Panc1 (cell line): ENCODE measurements at regions not wholly inside any gene's neighbourhood (a gene's known extent, or its start where the extent isn't known, plus 50 kb on each side); places are given as distances from the start of the nearest gene placed in this dataset.
A peak's percentile ranks its signal among the peaks of the same experiment; 100 is the strongest.

Source experiments
- ATAC-seq: fragments of 200-7000 bp; cut with Tn5 transposase; 2 replicates; pipeline ENCODE4 v1.9.1; 2020; ENCODE audit warnings: mild to moderate bottlenecking, moderate library complexity
- BruUV-seq: library from RNA; stranded (reverse); fragments of 400-500 nt; replicated peaks from 2 replicates; lab custom pipeline; 2021; lab: Mats Ljungman, UMichigan
- CTCF ChIA-PET: fragments of 300-600 bp; sonication (Branson Sonifier 250); formaldehyde crosslinking; loops from one replicate; lab custom pipeline; 2022; ENCODE audit warnings: antibody characterized with exemption; lab: Charles Lee
- POLR2A ChIA-PET: fragments of 300-600 bp; sonication (Branson Sonifier 250); formaldehyde crosslinking; loops from one replicate; lab custom pipeline; 2022; ENCODE audit warnings: antibody characterized with exemption; lab: Charles Lee
- DNase-seq: peaks from one replicate; pipeline ENCODE4 v3.0.0-alpha.2; 2010; ENCODE audit warnings: low read depth, low spot score
- H3K27ac ChIP-seq: 2 replicates; pipeline ENCODE4 v1.5.1; 2011; ENCODE audit warnings: mild to moderate bottlenecking, low read length, inconsistent platforms
- H3K27me3 ChIP-seq: fragments of 200-500 bp; sonication (Bioruptor generic); 2 replicates; pipeline ENCODE4 v1.6.0; 2014; ENCODE audit warnings: low read length, inconsistent platforms; ENCODE audit not compliant: control insufficient read depth, insufficient read depth
- H3K36me3 ChIP-seq: fragments of 200-500 bp; sonication (Bioruptor generic); 2 replicates; pipeline ENCODE4 v1.5.1; 2014; ENCODE audit warnings: inconsistent platforms, mild to moderate bottlenecking, low read length, moderate library complexity; ENCODE audit not compliant: control insufficient read depth, insufficient read depth
- H3K4me1 ChIP-seq: 2 replicates; pipeline ENCODE4 v1.5.1; 2011; ENCODE audit warnings: inconsistent platforms, mild to moderate bottlenecking, low read length, moderate library complexity; ENCODE audit not compliant: control insufficient read depth, insufficient read depth
- H3K4me3 ChIP-seq, 2 experiments: 2 replicates each; pipeline ENCODE4 v1.5.1; 2011 to 2012; ENCODE audit warnings: low read depth in 2 of 2, low read length in 2 of 2, mild to moderate bottlenecking in 2 of 2, inconsistent platforms in 1 of 2, moderate library complexity in 1 of 2
- H3K9me3 ChIP-seq: fragments of 200-500 bp; sonication (Bioruptor generic); 2 replicates; pipeline ENCODE4 v1.5.1; 2014; ENCODE audit warnings: low read depth, mild to moderate bottlenecking, inconsistent platforms, low read length, moderate library complexity; ENCODE audit not compliant: control insufficient read depth, insufficient read depth
- POLR2AphosphoS5 ChIP-seq: IDR thresholded peaks from 2 replicates; pipeline ENCODE4 v1.6.1; 2012; ENCODE audit warnings: mild to moderate bottlenecking, low read depth, low read length, moderate library complexity
- SIN3A ChIP-seq: IDR thresholded peaks from 2 replicates; pipeline ENCODE4 v1.6.1; 2012; ENCODE audit warnings: low read depth, mild to moderate bottlenecking, low read length, moderate library complexity, borderline replicate concordance; ENCODE audit not compliant: insufficient read depth
- TCF7L2 ChIP-seq: IDR thresholded peaks from 2 replicates; pipeline ENCODE4 v1.6.1; 2011; ENCODE audit warnings: mild to moderate bottlenecking, low read depth, low read length, inconsistent platforms
- in situ Hi-C: cut with HindIII; loops from 2 replicates; pipeline ENCODE4 v1.10.0; 2016; ENCODE audit warnings: low sequenced_read_pairs, low pct_unique_long_range_greater_than_20kb
- intact Hi-C: fragments of 100-400 bp; cut with micrococcal nuclease; formaldehyde crosslinking; loops from one replicate; pipeline ENCODE4 v1.10.0; 2022; ENCODE audit not compliant: unreplicated experiment
- TF ChIP-seq, protein P1 (sequence below), 2 experiments: IDR thresholded peaks; 2 replicates each; pipeline ENCODE4 v1.6.1; 2011 to 2012; ENCODE audit warnings: low read depth in 2 of 2, control low read depth in 1 of 2, low read length in 1 of 2, mild to moderate bottlenecking in 1 of 2, moderate library complexity in 1 of 2; ENCODE audit not compliant: insufficient read depth in 1 of 2
- TF ChIP-seq, protein P2 (sequence below): fragments of 450-650 bp; IDR thresholded peaks from 2 replicates; pipeline ENCODE4 v1.5.1; 2017; ENCODE audit warnings: mild to moderate bottlenecking

DNA sequence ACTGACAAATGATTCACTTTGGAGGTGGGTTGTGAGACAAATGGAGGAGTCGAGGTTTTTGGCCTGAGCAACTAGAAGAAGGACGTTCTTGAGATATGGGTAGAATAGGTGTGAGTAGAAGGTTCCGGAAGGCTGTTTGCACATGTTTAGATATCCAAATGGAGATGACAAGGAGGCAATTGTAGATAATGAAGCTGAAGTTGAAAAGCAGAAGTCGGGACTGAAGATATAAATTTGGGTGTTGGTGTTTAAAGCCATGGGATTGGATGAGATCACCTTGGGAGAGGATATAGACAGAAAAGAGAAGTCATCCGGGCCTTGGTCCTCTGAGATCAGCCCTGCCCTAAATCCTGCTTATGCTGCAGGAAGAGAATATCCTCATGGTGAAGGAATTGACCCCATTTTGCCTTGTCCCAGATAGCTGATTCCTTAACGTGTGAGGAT, 75.5 kb upstream of the CD44 start:
- BruUV-seq, result no TSS peak
- DNase-seq (no peak), ATAC-seq (no peak)
- ChIA-PET POLR2A (no interaction called here), CTCF (interaction anchor here (0.5 kb wide), 1 partner anchor 145 kb away, joined by 6 read pairs; no protein-coding TSS in a partner anchor)
- in situ Hi-C loops (no loop called here), intact Hi-C loops (no loop called here)
- H3K4me1 ChIP-seq, result peaks cover 14% of the 10 kb centered on the region
- no peaks in the 10 kb centered on the region; the same call in 1 of the 2 replicates for H3K9me3 ChIP-seq
- H3K36me3 ChIP-seq, result no peaks in the 10 kb centered on the region
- H3K27me3 ChIP-seq, result no peaks in the 10 kb centered on the region
- TF ChIP-seq, protein P1, sequence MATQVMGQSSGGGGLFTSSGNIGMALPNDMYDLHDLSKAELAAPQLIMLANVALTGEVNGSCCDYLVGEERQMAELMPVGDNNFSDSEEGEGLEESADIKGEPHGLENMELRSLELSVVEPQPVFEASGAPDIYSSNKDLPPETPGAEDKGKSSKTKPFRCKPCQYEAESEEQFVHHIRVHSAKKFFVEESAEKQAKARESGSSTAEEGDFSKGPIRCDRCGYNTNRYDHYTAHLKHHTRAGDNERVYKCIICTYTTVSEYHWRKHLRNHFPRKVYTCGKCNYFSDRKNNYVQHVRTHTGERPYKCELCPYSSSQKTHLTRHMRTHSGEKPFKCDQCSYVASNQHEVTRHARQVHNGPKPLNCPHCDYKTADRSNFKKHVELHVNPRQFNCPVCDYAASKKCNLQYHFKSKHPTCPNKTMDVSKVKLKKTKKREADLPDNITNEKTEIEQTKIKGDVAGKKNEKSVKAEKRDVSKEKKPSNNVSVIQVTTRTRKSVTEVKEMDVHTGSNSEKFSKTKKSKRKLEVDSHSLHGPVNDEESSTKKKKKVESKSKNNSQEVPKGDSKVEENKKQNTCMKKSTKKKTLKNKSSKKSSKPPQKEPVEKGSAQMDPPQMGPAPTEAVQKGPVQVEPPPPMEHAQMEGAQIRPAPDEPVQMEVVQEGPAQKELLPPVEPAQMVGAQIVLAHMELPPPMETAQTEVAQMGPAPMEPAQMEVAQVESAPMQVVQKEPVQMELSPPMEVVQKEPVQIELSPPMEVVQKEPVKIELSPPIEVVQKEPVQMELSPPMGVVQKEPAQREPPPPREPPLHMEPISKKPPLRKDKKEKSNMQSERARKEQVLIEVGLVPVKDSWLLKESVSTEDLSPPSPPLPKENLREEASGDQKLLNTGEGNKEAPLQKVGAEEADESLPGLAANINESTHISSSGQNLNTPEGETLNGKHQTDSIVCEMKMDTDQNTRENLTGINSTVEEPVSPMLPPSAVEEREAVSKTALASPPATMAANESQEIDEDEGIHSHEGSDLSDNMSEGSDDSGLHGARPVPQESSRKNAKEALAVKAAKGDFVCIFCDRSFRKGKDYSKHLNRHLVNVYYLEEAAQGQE (IDR thresholded peaks at IDR 0.05; ENCODE audit: insufficient read depth in 1 of 2, low read depth in 2 of 2, low read length in 1 of 2), result no peak
- no peak for TF ChIP-seq SIN3A
- no peak for TF ChIP-seq POLR2AphosphoS5
- TF ChIP-seq TCF7L2, result no peak
- TF ChIP-seq, protein P2, sequence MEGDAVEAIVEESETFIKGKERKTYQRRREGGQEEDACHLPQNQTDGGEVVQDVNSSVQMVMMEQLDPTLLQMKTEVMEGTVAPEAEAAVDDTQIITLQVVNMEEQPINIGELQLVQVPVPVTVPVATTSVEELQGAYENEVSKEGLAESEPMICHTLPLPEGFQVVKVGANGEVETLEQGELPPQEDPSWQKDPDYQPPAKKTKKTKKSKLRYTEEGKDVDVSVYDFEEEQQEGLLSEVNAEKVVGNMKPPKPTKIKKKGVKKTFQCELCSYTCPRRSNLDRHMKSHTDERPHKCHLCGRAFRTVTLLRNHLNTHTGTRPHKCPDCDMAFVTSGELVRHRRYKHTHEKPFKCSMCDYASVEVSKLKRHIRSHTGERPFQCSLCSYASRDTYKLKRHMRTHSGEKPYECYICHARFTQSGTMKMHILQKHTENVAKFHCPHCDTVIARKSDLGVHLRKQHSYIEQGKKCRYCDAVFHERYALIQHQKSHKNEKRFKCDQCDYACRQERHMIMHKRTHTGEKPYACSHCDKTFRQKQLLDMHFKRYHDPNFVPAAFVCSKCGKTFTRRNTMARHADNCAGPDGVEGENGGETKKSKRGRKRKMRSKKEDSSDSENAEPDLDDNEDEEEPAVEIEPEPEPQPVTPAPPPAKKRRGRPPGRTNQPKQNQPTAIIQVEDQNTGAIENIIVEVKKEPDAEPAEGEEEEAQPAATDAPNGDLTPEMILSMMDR, result no peak
- H3K4me3 ChIP-seq, result no peak overlapping the region
- peak overlapping the region; percentile 84 for H3K27ac ChIP-seq

DNA sequence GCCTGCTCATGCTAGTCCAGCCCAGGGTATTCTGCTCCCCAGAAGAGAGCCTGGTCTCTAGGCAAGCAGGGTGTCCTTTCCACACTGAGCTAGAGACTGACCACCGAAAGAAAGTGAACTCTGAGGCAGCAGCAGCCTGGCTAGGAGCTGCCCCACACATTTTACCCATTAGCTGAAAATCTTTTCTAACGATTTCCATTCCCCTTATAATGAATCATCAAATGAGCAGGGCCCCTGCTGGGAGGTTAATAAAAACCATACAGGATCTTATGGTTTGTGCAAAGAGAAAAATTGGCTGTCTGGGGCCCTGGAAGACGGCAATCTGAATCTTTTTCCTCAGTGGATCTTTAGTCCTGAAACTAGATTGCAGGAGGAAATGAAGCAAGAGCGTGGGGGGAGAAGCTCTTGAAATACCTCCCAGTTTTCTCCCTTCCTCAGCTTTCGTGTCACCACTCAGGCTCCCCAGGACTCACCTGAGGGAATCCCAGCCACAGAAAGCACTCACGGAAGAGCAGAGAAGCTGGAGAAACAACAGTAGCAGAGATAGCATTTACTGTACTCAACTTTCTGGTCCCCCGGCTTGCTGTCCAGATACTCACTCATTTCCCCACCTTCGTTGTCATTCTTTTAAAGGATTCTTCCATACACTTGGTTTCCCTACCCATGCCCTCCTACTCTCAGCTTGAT, 74.7 kb upstream of the CD44 start:
- H3K4me1 ChIP-seq, result peaks cover 14% of the 10 kb centered on the region
- ChIA-PET CTCF (no interaction called here), POLR2A (interaction anchor here (0.8 kb wide), 1 partner anchor 84 kb away, joined by 4 read pairs; no protein-coding TSS in a partner anchor)
- H3K4me3 ChIP-seq, result no peak overlapping the region
- H3K27ac ChIP-seq, result peak overlapping the region; percentile 84
- peaks cover 2% of the 10 kb centered on the region; the same call in 1 of the 2 replicates for H3K9me3 ChIP-seq
- H3K36me3 ChIP-seq, result no peaks in the 10 kb centered on the region
- ATAC-seq (peak; percentile 57), DNase-seq (no peak)
- no peaks in the 10 kb centered on the region for H3K27me3 ChIP-seq
- TF ChIP-seq, protein P1 (IDR thresholded peaks at IDR 0.05; ENCODE audit: insufficient read depth in 1 of 2, low read depth in 2 of 2, low read length in 1 of 2), result no peak
- TF ChIP-seq TCF7L2, result no peak
- no peak for TF ChIP-seq POLR2AphosphoS5
- intact Hi-C loops (no loop called here), in situ Hi-C loops (no loop called here)
- BruUV-seq, result no TSS peak
